ACHN (cell line): ENCODE measurements at regions not wholly inside any gene's neighbourhood (a gene's known extent, or its start where the extent isn't known, plus 50 kb on each side); places are given as distances from the start of the nearest gene placed in this dataset.
"Not testable (repeated sequence)": the region's sequence is repeated elsewhere in the genome, so short reads cannot be mapped to it uniquely, and the experiment has no call there.

Source experiments
- DNase-seq: peaks from one replicate; pipeline ENCODE4 v3.0.0-alpha.2; 2015
- in situ Hi-C: cut with HindIII; loops from 2 replicates; pipeline ENCODE4 v1.10.0; 2017; ENCODE audit warnings: low sequenced_read_pairs, low pct_ligation_motif_present, low pct_unique_long_range_greater_than_20kb

DNA sequence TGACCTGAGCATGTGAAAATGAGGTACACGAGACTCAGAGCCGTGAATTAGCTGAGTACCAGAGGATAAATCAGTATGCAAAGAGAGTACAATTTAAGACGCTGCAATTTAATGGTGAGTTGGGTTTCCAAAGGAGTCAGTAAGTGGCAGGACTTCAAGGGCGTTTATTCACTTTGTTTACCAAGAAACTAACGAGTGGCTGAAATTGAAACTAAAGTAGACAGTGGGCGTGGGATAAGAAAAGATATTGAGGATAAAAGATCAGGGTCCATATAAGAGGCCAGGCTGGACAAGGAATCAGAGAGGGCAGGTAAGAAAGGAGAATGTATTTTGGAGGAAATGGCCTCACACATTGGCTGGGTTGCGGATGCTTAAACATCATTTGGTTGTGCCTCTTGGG lies 346.9 kb upstream of the SPATA31A3 start:
- DNase-seq, in situ Hi-C loops: not testable (repeated sequence)

DNA sequence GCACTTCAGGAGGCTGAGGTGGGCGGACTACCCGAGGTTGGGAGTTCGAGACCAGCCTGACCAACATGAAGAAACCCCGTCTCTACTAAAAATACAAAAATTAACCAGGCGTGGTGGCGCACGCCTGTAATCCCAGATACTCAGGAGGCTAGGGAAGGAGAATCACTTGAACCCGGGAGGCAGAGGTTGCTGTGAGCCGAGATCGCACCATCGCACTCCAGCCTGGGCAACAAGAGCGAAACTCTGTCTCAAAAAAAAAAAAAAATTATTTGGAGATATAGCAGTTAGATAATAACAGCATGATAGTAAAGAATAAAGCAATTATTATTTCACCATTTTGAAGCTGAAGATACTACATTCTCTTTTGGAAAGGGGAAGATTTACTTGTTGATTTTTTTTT lies 345.9 kb upstream of the SPATA31A3 start:
- DNase-seq, in situ Hi-C loops: not testable (repeated sequence)

DNA sequence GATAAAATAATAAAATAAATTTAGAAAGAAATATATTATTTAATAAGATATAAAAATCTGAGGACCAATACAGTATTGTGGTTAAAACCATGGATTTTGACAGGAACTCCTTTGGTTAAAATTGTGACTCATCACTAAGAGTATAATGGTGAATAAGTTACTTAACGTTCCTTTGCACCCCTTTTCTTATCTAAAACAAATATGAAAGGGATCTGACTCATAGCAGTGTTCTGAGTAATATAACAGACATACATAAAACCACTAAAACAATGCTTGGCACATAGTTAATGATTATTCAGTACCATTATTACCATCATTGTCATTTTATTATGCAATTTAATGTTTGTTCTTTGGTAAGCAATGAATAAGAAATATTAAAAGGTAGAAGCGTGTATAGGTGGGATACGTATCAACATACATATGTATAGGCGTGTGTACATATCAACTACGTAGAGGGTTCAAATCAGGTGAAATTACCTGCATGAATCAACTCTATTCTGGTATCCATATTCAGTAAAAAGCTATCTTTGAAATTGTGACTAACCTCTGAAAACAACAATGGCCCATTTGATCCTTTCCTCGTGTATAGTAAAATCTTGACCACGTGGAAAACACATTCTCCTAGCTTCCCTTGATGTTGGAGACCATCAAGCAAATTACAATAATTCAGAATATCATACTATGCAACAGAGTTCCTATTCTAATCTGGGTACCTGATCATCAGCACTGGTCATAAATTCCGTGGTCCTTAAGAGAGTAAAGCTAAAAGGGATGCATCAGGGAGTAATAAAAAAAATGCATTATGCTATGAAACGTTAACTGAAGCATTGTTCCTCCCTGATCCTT lies 342.6 kb upstream of the SPATA31A3 start:
- DNase-seq, in situ Hi-C loops: not testable (repeated sequence)

DNA sequence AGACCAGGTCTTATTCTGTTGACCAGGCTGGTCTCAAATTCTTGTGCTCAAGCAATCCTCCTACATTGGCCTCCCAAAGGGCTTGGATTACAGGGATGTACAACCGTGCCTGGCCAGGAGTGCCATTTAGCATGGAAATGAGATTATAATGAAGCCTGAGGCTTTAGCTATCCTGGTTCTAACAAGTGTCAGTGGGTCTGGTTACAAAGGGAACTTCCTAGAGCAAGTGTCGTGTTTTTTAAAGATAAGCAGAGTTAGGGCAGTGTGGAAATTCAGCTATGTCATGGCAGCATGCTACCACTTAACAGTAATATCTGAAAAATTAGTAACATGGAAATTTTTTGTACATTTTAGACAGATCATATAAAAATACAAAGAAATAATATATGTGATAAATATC lies 339.3 kb upstream of the SPATA31A3 start:
- in situ Hi-C loops, DNase-seq: not testable (repeated sequence)

DNA sequence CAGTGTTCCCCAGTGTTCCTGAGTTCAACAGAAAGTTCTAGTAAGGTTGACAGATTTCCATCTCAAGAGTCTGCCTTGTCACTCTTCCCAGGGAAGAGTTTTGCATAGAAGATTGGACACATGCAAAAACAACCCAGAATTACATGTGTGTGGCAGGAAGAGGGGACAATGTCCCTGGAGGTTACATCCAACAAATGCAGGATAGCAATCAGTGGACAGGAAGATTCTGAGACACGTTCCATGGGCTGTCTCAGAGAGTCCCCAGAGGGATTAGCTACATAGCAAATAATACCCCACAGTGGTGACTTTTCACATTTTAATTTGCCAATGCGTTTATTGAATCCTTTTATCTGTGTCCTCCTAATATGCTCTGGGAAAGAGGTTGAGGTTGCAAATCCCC lies 321.1 kb upstream of the SPATA31A3 start:
- DNase-seq, in situ Hi-C loops: not testable (repeated sequence)

DNA sequence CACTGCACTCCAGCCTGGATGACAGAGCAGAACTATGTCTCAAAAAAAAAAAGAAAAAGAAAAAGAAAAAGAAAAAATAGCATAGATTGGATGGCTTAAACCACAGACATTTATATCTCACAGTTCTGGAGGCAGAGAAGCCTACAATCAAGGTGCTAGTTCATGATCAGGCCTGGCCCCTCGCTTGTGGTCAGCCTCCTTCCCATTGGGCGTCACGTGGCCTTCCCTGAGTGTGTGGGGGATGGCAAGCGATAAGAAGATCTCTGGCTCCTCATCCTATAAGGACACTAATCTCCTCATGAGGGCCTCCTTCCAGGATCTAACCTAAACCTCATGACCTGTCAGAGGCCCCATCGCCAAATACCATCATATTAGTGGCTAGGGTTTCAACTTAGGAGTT lies 320.2 kb upstream of the SPATA31A3 start:
- DNase-seq, in situ Hi-C loops: not testable (repeated sequence)

DNA sequence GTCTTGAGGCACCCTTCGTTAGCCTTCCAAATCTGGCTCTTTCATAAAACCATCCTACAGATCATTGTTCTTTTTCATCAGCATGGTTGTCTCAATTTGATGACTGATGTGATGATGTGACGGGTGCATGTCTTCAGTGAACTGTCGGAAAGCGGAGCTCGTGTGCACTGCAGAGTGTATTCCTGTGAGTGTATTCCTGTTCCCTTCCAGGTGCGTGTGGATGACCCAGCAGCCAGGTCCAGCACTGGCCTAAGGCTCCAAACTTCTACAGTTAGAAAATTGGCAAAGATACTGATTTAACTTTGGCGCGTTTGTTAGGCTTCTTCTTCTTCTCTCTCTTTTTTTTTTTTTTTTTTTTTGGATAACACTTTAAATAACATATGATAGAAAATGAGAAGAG lies 314.8 kb upstream of the SPATA31A3 start:
- in situ Hi-C loops, DNase-seq: not testable (repeated sequence)

DNA sequence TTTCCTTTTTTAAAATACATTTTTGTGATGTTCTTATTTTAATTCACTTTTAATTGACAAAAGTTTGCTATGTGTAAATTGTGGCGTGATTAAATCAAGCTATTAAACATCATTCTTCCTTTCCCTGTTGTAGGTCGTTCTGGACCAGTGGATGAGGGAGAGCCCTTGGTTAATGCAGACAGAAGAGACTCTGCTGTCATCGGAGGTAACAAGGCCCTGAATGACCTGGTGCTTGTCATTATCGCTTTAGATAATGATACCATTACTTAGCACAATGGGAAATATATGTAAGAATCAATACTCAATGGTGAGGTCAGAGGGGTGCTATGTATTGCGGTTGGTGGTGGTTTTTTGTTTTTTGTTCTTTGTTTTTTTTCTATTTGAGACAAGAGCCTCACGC lies 296.4 kb upstream of the SPATA31A3 start:
- in situ Hi-C loops, DNase-seq: not testable (repeated sequence)

DNA sequence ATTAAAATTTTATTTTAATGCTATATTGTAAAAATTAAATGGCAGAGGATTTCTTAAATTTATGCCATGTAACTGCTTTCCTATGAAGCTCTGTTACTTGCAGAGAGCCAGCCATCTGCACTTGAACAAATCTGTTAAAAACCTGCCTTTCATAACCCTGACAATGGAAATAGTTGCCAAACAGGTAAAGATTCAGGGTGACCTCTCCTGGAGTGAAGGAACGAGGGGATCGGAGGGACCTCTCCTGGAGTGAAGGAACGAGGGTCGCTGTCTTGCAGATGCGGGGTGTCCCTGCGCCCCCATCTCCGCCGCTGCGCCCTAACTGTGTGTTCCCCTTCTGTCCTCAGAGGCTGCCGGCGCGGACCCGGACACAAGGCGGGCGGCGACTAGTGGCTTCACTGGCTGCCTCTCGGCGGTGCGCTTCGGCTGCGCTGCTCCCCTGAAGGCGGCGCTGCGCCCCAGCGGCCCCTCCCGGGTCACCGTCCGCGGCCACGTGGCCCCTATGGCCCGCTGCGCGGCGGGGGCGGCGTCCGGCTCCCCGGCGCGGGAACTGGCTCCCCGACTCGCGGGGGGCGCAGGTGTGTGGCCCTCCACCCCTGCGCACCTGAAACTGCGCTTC lies 295.9 kb upstream of the SPATA31A3 start:
- in situ Hi-C loops, DNase-seq: not testable (repeated sequence)

DNA sequence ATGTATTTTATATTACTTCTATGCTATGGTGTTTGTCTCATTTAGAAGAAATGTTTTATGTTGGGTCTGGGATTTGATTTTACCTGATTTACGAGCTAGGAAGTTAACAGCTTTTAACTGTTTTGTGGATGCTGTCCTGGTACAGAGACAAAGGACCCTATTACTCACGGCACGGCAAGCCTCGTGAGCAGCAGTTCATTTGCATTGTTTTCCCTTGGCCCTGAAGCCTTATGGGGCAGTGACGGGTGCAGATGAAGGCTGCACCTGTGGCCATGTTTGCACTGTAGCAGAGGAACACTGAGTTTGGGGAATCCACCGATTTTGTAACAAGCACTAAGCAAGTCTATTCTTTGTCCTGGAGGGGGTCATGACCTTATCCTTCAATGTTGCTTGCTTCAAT lies 291.9 kb upstream of the SPATA31A3 start:
- DNase-seq, in situ Hi-C loops: not testable (repeated sequence)

DNA sequence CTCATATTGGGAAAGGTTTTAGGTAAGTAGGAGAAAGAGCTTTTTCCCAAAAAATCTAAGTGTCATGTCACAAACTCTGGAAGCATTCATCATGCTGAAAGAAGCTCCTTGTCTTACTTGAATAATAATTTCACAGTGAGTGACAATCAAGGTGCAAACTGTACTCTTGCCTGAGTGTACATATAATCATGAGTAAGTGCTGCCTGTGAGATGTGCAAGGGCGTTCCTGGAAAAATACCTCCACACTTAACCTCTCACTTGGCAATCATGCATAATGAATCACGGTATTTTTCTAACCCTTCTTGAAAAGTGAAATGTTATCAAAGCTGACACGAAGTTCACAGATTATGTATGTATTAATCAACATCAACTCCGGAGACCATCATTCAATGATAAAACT lies 289.2 kb upstream of the SPATA31A3 start:
- DNase-seq, in situ Hi-C loops: not testable (repeated sequence)

DNA sequence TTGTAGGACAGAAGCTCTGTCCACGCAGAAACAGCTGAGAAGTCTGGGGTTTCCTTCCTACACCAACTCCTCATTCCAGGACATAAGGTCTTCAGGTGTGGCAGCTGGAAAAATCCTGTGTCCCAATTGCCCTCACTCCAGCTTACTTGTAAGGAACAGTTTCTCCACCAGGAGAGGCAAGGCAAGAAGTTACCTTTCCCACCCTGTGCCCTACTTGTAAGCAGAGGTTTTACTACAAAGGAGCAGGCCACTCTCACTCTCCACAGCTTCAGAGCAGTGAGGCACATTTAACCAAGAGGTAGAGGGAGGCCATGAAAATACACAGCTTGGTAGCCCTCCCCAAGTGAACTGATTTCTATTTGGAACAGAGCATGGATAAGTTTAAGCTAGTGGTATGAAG lies 277.3 kb upstream of the SPATA31A3 start:
- DNase-seq, in situ Hi-C loops: not testable (repeated sequence)

DNA sequence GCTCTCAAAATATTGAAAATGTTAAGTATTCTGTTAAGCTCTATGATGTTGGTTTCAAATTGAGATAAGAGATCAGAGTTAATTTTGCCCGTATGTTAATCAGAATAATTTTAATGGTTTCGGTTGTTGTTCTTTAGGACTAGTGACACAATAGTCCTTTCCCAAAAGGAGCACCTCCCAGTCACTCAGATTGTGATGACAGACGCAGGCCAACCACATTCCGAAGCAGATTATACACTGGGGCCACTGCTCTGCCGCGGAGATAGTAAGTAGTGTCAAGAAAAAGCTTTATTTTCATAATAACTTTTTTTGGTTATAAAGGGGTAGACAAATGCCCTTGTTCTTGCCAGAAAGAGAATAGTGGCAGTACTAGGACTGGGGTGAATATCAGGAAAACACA lies 265.5 kb upstream of the SPATA31A3 start:
- in situ Hi-C loops, DNase-seq: not testable (repeated sequence)

DNA sequence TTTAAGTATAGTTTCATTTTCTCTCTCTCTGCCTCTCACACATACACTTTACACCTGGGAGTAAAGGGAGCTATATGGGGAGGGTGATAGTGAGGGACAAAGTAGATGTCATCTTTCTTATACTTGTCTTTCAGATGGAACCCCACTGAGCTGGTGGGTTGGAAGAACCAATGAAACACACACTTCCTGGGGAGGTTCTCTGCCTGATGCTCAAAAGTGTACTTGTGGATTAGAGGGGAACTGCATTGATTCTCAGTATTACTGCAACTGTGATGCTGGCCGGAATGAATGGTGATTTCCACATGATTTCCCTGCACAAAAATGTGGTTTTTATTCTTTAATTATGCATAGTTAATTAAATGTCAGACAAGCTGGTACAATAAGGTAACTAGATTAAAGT lies 256.6 kb upstream of the SPATA31A3 start:
- in situ Hi-C loops, DNase-seq: not testable (repeated sequence)

DNA sequence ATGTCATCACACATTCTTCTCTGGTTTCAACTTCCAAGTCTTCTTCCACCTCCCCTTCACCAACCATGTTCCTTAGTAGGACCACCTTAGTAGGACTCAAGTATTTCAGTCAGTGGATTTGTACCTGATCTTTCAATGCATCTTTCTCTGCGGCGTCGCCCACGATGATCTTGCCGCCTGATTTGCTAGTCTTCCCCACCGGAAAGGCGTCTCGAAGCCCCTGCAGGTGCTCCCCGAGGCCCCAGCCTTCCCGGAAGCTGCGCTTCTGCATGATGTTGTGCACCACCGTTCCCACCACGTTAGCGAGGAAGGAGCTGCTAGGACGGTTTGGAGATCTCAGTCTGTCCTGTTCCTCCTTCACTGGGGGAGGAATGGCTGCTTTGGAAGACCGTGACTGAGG lies 219.7 kb upstream of the SPATA31A3 start:
- in situ Hi-C loops, DNase-seq: not testable (repeated sequence)

DNA sequence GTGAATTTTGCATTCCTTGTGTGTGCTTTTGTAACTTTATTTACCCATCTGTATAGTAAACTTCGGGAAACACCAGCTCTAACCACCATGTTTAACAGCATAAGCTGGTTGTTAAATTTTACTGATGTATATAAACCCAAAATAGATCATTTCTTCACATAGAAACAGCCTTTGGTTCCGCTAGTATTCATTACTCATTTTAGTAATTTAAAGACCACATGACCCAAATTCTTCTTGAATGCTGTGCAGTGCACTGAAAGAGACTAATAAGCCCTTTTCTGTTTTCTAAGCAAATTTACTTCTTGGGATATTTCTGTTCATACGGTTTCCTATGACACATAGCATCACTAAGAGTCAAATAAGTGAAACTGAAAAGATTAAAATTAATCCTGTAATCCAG lies 218.5 kb upstream of the SPATA31A3 start:
- in situ Hi-C loops, DNase-seq: not testable (repeated sequence)

DNA sequence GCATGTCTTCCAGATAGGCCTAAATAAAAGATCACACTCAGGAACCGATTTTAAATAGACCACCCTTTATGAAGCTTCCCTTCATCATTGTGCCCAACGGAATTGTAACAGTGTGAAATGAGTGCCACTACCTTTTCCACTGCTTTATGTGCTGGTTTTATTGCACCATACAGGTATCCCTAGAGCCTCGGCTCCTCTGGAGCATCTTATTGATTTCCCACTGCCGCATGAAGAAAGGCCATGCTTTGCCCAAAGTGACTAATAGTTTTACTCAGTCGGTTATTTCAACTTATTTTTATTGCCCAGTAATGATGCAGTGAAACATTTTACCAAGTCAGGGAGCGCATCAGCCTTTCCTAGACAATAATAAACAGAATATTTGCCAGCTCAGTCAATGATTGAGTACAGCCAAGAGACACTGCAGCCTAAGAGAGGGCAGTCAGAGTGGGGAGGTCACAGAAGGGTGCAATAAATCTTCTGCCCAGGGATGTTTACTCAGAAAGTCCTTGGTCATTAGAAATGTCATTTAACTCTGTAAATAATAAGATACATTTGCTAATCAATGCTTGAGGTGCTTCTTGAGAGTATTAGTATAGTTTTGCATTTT lies 216.6 kb upstream of the SPATA31A3 start:
- DNase-seq, in situ Hi-C loops: not testable (repeated sequence)

DNA sequence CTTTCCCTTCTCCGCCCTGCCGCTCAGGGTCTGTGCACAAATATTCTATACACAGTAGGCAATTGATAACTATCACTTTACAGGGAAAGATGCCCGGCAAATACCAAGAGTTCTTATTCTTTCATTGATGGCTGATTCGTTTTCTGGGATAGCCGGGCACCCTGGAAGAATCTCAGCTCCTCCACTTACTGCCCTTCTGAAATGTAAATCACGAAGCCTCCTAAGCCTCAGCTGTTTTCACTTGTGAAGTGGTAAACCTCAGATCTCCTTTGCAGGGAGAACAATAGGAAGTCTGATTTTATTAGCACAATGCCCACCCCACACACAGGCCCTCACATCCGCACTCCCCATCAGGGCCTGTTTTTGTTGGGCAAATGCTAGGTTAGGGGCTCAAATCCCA lies 203.8 kb upstream of the SPATA31A3 start:
- in situ Hi-C loops, DNase-seq: not testable (repeated sequence)

DNA sequence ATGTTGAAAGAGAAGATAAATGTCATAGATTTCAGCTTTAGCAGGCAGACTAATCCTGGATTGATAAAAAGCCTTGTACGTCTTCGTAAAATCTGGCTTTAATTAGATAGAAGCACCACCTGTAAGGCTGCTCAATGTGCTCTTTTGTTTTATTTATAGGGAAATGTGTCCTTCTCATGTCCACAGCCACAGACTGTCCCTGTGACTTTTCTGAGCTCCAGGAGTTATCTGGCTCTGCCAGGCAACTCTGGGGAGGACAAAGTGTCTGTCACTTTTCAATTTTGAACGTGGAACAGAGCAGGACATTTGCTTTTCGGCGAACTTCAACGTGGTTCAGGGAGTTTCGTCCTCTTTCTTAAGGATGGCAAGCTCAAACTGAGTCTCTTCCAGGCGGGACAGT lies 203.0 kb upstream of the SPATA31A3 start:
- DNase-seq, in situ Hi-C loops: not testable (repeated sequence)
